IgD-negative memory B cell (primary cell): ENCODE measurements at regions not wholly inside any gene's neighbourhood (a gene's known extent, or its start where the extent isn't known, plus 50 kb on each side); places are given as distances from the start of the nearest gene placed in this dataset.

Experiments used
- H3K27ac Mint-ChIP-seq, 3 donors: one replicate each; pipeline ENCODE4 v1.8.0; 2020 to 2022; ENCODE audit warnings: mild to moderate bottlenecking in 3 of 3, mixed read lengths in 3 of 3, moderate library complexity in 1 of 3
- H3K27me3 Mint-ChIP-seq: one replicate; pipeline ENCODE4 v1.8.0; 2021; ENCODE audit warnings: mixed read lengths
- H3K36me3 Mint-ChIP-seq: one replicate; pipeline ENCODE4 v1.8.0; 2020; ENCODE audit warnings: mild to moderate bottlenecking, mixed read lengths
- H3K4me1 Mint-ChIP-seq, 3 donors: one replicate each; pipeline ENCODE4 v1.8.0; 2020 to 2022; ENCODE audit warnings: mixed read lengths in 3 of 3, mild to moderate bottlenecking in 1 of 3
- H3K4me3 Mint-ChIP-seq, 4 donors: one replicate each; pipeline ENCODE4 v1.8.0; 2020 to 2022; ENCODE audit warnings: mild to moderate bottlenecking in 4 of 4, mixed read lengths in 4 of 4, moderate library complexity in 3 of 4
- H3K9me3 Mint-ChIP-seq, 3 donors: one replicate each; pipeline ENCODE4 v1.8.0; 2020 to 2021; ENCODE audit warnings: mixed read lengths in 3 of 3, mild to moderate bottlenecking in 1 of 3

GRCh38 chr1:82162486-82163420 lies 362.0 kb downstream of the ADGRL2 start:
- Mint-ChIP-seq H3K4me3 (no peak overlapping the region), H3K27me3 (no peaks in the 10 kb centered on the region), H3K36me3 (no peaks in the 10 kb centered on the region), H3K27ac (no peak overlapping the region), H3K4me1 (no peaks in the 10 kb centered on the region), H3K9me3 (peaks cover 0 to 6% (median 4%) of the 10 kb centered on the region in 3 donors)

DNA sequence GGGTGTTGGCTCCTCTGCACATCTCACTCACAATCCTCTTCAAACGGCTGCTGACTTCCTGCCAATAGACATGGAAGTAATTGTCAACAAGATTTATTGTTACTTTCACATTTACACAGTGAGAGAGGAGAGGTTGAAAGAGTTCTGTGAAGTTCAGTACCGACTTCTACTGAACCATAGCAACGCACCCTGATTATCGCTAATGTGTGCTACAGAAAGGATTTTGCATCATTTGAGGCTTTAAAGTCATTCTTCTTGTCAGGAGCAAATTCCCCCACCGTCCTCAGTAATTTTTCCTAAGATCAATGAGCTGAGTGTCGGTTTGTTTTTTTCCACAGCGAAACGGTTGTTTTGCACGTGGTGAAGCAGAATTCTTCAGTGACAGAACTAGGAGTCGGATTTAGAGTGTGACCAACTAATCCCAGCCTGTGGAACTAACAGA lies 361.0 kb downstream of the ADGRL2 start:
- no peak overlapping the region for H3K4me3 Mint-ChIP-seq
- H3K27me3 Mint-ChIP-seq = no peaks in the 10 kb centered on the region
- H3K27ac Mint-ChIP-seq = no peak overlapping the region
- peaks cover 0 to 6% (median 4%) of the 10 kb centered on the region in 3 donors for H3K9me3 Mint-ChIP-seq
- H3K4me1 Mint-ChIP-seq = no peaks in the 10 kb centered on the region
- no peaks in the 10 kb centered on the region for H3K36me3 Mint-ChIP-seq

GRCh38 chr1:82160903-82161302 lies 360.2 kb downstream of the ADGRL2 start:
- H3K4me3 Mint-ChIP-seq = no peak overlapping the region
- no peak overlapping the region for H3K27ac Mint-ChIP-seq
- H3K27me3 Mint-ChIP-seq = no peaks in the 10 kb centered on the region
- H3K4me1 Mint-ChIP-seq = no peaks in the 10 kb centered on the region
- no peaks in the 10 kb centered on the region for H3K36me3 Mint-ChIP-seq
- peaks cover 0 to 6% (median 4%) of the 10 kb centered on the region in 3 donors for H3K9me3 Mint-ChIP-seq

- peaks cover 0 to 6% (median 5%) of the 10 kb centered on the region in 3 donors for H3K9me3 Mint-ChIP-seq
- H3K27ac Mint-ChIP-seq = no peak overlapping the region
- no peak overlapping the region for H3K4me3 Mint-ChIP-seq
Measured at GRCh38 chr1:82160036-82160435, 359.3 kb downstream of the ADGRL2 start.

GRCh38 chr1:82158981-82159380 lies 358.2 kb downstream of the ADGRL2 start:
- no peaks in the 10 kb centered on the region for H3K4me1 Mint-ChIP-seq
- no peaks in the 10 kb centered on the region for H3K36me3 Mint-ChIP-seq
- peaks cover 0 to 6% (median 6%) of the 10 kb centered on the region in 3 donors for H3K9me3 Mint-ChIP-seq
- no peak overlapping the region for H3K27ac Mint-ChIP-seq
- H3K27me3 Mint-ChIP-seq = no peaks in the 10 kb centered on the region
- H3K4me3 Mint-ChIP-seq = no peak overlapping the region

More at GRCh38 chr1:82160036-82160435, 359.3 kb downstream of the ADGRL2 start:
- no peaks in the 10 kb centered on the region for H3K36me3 Mint-ChIP-seq
- no peaks in the 10 kb centered on the region for H3K27me3 Mint-ChIP-seq
- no peaks in the 10 kb centered on the region for H3K4me1 Mint-ChIP-seq

GRCh38 chr1:82154219-82154970 lies 353.7 kb downstream of the ADGRL2 start:
- Mint-ChIP-seq H3K4me3 (no peak overlapping the region), H3K36me3 (no peaks in the 10 kb centered on the region), H3K27me3 (no peaks in the 10 kb centered on the region), H3K9me3 (peaks cover 1 to 6% (median 3%) of the 10 kb centered on the region in 3 donors), H3K4me1 (no peaks in the 10 kb centered on the region), H3K27ac (no peak overlapping the region)

DNA sequence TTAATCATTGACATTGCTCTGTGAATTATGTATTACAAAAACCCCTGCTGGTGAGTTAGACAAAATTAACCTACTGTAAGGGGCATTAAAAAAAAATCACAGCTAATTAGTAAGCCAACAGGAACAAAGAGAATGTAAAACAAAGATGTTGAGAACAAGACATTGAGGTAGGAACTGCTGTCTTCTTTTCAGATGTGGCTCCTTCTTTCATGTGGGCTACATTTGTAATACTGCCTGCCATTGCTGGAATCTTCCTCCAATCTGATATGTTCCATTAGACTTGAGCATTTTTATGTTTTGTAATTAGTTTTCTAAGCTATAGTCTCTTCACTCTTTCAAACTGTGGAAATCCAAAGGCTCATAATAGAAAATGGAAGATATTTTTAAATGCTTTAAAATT lies 353.0 kb downstream of the ADGRL2 start:
- H3K36me3 Mint-ChIP-seq = no peaks in the 10 kb centered on the region
- H3K4me3 Mint-ChIP-seq = no peak overlapping the region
- H3K27ac Mint-ChIP-seq = no peak overlapping the region
- H3K4me1 Mint-ChIP-seq = no peaks in the 10 kb centered on the region
- H3K27me3 Mint-ChIP-seq = no peaks in the 10 kb centered on the region
- H3K9me3 Mint-ChIP-seq = peaks cover 1 to 4% (median 3%) of the 10 kb centered on the region in 3 donors

DNA sequence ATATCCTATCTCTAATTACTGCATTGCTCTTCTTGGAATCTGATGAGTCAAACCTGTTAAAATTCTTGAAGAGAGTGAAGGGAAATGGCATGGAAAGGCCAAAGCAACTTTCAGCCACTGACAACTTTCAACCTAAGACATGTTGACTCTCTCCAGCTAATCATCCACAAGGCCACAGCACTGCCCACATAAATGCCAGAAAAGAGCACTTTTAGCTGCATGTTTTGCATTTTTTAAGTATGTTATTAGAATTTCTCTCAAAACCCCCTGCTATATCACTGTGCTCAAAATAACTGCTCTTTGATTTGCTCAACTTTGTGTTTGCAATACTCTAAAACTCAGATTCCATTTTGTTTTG lies 352.5 kb downstream of the ADGRL2 start:
- H3K27me3 Mint-ChIP-seq = no peaks in the 10 kb centered on the region
- no peaks in the 10 kb centered on the region for H3K36me3 Mint-ChIP-seq
- peaks cover 0 to 3% (median 1%) of the 10 kb centered on the region in 3 donors for H3K9me3 Mint-ChIP-seq
- H3K4me3 Mint-ChIP-seq = no peak overlapping the region
- no peak overlapping the region for H3K27ac Mint-ChIP-seq
- no peaks in the 10 kb centered on the region for H3K4me1 Mint-ChIP-seq

DNA sequence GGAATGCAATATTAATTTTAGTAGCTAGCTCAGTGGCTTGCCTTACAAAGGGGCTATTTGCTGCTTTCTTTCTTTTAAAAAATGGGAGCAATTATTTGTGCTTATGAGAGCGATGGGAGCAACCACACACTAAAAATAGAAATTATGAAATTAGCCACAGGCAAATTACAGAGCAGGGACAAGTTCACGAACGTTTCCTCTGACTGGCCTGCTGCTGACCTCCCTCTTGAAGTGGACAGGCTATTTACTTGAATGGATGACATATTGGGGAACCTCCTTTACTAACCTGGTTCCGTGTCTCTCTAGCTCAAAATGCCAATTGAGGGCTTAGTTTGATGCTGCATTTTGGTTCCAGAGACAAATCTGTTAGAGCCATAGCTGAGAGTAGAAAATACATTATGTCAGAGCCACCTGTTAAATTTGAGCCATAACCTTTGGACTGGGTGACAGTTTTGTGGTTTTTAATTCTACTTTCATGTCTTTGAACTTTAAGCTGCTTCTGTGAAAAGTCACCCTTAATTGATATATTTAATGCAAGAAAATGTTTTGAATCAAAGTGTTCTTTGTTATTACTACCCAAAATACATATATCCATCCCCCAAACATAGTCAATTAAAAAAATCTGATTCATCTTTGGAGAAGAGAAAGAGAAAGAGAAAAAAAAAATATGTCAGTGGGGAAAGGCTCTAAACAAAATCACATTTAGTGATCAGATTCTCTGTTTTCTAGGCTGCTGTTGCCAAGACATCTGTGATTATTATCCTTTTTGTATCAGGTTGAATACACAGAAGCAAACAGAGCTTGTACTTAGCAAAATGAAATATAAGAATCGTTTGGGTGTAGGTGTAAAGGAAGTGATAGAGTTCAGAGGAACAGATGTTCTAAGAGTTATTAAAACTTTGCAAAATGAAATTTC lies 351.9 kb downstream of the ADGRL2 start:
- Mint-ChIP-seq H3K9me3 (peaks cover 0 to 3% (median 1%) of the 10 kb centered on the region in 3 donors), H3K4me1 (no peaks in the 10 kb centered on the region), H3K27ac (no peak overlapping the region), H3K4me3 (no peak overlapping the region), H3K36me3 (no peaks in the 10 kb centered on the region), H3K27me3 (no peaks in the 10 kb centered on the region)

DNA sequence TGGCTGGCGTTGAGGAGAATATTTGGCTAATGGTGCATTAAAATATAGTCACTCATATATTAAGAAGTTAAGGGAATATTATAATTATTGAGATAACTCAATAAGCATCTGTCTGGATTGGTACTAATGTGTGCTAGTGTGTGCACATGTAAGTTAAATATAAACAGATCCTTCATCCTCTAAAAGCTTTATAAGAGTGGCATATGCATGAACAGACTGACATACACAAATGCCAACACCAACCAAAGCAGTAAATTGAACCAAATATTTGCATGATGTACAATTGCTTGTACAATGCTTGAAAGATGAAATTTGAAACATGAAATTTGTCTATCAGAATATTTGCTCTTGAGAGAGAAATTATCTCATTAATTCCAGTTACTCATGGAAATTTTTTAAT lies 344.9 kb downstream of the ADGRL2 start:
- H3K4me1 Mint-ChIP-seq = peaks cover 0 to 1% (median 0%) of the 10 kb centered on the region in 3 donors
- peaks cover 0 to 4% (median 3%) of the 10 kb centered on the region in 3 donors for H3K9me3 Mint-ChIP-seq
- no peaks in the 10 kb centered on the region for H3K36me3 Mint-ChIP-seq
- H3K27ac Mint-ChIP-seq = no peak overlapping the region
- no peaks in the 10 kb centered on the region for H3K27me3 Mint-ChIP-seq
- no peak overlapping the region for H3K4me3 Mint-ChIP-seq

DNA sequence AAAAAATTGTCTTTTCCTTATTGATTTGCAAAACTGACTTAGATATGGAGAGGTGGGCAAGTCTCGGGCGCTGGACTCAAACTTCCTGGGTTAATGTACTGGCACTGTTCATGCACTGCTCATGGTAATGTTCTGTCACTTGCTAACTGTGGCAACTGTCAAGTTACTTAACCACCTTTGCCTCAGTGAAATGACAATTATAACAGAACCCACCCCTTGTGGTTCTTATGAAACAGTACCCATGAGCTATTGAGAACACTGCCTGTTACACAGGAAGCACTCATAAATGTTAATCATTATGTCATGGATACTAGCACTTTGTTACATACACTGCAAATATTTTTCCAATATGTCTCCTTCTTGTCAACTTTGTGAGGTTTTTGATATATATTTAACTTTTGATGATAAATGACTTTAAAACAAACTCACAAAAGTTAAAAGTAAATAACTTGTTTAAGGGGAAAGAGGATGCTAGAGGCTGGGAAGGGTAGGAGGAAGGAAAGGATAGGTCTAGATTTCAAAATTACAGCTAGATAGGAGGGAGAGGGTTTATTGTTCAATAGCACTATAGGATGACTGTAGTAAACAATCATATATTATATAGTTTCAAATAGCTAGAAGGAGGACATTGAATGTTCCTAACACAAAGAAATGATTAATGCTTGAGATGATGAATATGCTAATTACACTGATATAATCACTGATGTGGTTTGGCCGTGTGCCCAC lies 342.5 kb downstream of the ADGRL2 start:
- Mint-ChIP-seq H3K27me3 (no peaks in the 10 kb centered on the region), H3K36me3 (no peaks in the 10 kb centered on the region), H3K4me3 (no peak overlapping the region), H3K9me3 (peaks cover 0 to 3% (median 2%) of the 10 kb centered on the region in 3 donors), H3K27ac (no peak overlapping the region), H3K4me1 (peaks cover 0 to 1% (median 0%) of the 10 kb centered on the region in 3 donors)

- Mint-ChIP-seq H3K27me3 (no peaks in the 10 kb centered on the region), H3K4me3 (no peak overlapping the region), H3K36me3 (no peaks in the 10 kb centered on the region), H3K9me3 (peaks cover 0 to 3% (median 2%) of the 10 kb centered on the region in 3 donors), H3K4me1 (no peaks in the 10 kb centered on the region), H3K27ac (no peak overlapping the region)
Measured at GRCh38 chr1:82141390-82141789, 340.7 kb downstream of the ADGRL2 start.

GRCh38 chr1:82139751-82140468 lies 339.2 kb downstream of the ADGRL2 start:
- H3K4me3 Mint-ChIP-seq = no peak overlapping the region
- H3K4me1 Mint-ChIP-seq = no peaks in the 10 kb centered on the region
- no peaks in the 10 kb centered on the region for H3K27me3 Mint-ChIP-seq
- peaks cover 0 to 3% (median 2%) of the 10 kb centered on the region in 3 donors for H3K9me3 Mint-ChIP-seq
- H3K27ac Mint-ChIP-seq = no peak overlapping the region
- H3K36me3 Mint-ChIP-seq = no peaks in the 10 kb centered on the region
